ENCODE measurements at regions not wholly inside any gene's neighbourhood (a gene's known extent, or its start where the extent isn't known, plus 50 kb on each side); places are given as distances from the start of the nearest gene placed in this dataset.

DNA sequence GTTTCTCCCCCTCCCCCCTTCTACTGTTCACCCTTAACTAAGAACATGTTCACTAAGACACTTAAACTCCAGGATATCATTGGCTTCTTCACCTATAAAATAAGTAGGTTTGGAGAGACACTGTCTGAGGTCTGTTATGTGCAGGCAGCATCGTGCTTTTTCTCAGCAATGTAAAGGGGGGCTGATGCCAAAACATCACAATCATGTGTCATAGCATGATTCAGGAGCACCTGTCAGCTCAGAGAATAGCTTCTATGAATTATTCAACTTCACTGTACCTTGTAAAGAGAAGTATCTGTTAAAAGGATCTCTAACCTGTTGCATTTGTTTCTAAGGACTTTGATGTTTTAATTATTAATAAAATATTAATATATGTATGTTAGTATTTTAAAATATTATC, 211.4 kb upstream of the EPHA3 start:
- H3K4me1 ChIP-seq (ENCODE audit: control insufficient read depth, insufficient read depth, low read length): no peaks in the 10 kb centered on the region
- H3K4me3 ChIP-seq (ENCODE audit: low read depth, low read length): no peak overlapping the region
- no peaks in the 10 kb centered on the region for H3K9me3 ChIP-seq (ENCODE audit: control insufficient read depth, insufficient read depth, low read depth, low read length)
- H3K36me3 ChIP-seq (ENCODE audit: control insufficient read depth in 2 of 2, insufficient read depth in 1 of 2, low read length in 2 of 2): no peaks in the 10 kb centered on the region
- TF ChIP-seq, protein P1, sequence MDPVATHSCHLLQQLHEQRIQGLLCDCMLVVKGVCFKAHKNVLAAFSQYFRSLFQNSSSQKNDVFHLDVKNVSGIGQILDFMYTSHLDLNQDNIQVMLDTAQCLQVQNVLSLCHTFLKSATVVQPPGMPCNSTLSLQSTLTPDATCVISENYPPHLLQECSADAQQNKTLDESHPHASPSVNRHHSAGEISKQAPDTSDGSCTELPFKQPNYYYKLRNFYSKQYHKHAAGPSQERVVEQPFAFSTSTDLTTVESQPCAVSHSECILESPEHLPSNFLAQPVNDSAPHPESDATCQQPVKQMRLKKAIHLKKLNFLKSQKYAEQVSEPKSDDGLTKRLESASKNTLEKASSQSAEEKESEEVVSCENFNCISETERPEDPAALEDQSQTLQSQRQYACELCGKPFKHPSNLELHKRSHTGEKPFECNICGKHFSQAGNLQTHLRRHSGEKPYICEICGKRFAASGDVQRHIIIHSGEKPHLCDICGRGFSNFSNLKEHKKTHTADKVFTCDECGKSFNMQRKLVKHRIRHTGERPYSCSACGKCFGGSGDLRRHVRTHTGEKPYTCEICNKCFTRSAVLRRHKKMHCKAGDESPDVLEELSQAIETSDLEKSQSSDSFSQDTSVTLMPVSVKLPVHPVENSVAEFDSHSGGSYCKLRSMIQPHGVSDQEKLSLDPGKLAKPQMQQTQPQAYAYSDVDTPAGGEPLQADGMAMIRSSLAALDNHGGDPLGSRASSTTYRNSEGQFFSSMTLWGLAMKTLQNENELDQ (tag by site-specific recombination; IDR thresholded peaks at IDR 0.05; ENCODE audit: low read depth): no peak
- TF ChIP-seq, protein P2, sequence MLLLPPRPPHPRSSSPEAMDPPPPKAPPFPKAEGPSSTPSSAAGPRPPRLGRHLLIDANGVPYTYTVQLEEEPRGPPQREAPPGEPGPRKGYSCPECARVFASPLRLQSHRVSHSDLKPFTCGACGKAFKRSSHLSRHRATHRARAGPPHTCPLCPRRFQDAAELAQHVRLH (tag by site-specific recombination; IDR thresholded peaks at IDR 0.05): no peak
- TF ChIP-seq, protein P3, sequence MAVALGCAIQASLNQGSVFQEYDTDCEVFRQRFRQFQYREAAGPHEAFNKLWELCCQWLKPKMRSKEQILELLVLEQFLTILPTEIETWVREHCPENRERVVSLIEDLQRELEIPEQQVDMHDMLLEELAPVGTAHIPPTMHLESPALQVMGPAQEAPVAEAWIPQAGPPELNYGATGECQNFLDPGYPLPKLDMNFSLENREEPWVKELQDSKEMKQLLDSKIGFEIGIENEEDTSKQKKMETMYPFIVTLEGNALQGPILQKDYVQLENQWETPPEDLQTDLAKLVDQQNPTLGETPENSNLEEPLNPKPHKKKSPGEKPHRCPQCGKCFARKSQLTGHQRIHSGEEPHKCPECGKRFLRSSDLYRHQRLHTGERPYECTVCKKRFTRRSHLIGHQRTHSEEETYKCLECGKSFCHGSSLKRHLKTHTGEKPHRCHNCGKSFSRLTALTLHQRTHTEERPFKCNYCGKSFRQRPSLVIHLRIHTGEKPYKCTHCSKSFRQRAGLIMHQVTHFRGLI (tag by site-specific recombination; IDR thresholded peaks at IDR 0.05): no peak
- TF ChIP-seq, protein P4, sequence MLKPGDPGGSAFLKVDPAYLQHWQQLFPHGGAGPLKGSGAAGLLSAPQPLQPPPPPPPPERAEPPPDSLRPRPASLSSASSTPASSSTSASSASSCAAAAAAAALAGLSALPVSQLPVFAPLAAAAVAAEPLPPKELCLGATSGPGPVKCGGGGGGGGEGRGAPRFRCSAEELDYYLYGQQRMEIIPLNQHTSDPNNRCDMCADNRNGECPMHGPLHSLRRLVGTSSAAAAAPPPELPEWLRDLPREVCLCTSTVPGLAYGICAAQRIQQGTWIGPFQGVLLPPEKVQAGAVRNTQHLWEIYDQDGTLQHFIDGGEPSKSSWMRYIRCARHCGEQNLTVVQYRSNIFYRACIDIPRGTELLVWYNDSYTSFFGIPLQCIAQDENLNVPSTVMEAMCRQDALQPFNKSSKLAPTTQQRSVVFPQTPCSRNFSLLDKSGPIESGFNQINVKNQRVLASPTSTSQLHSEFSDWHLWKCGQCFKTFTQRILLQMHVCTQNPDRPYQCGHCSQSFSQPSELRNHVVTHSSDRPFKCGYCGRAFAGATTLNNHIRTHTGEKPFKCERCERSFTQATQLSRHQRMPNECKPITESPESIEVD (tag by site-specific recombination; IDR thresholded peaks at IDR 0.05): no peak
- no peak for TF ChIP-seq SALL2 (tag by site-specific recombination; IDR thresholded peaks at IDR 0.05; ENCODE audit: borderline replicate concordance)
- no peak for TF ChIP-seq ZNF76 (tag by site-specific recombination; IDR thresholded peaks at IDR 0.05; ENCODE audit: borderline replicate concordance, low read depth)
- TF ChIP-seq ZNF324 (tag by site-specific recombination; IDR thresholded peaks at IDR 0.05): no peak
- no peak for TF ChIP-seq KLF10 (tag by site-specific recombination; IDR thresholded peaks at IDR 0.05)
- TF ChIP-seq ZIC2 (tag by site-specific recombination; IDR thresholded peaks at IDR 0.05): no peak
- no peak for TF ChIP-seq KLF7 (tag by site-specific recombination; IDR thresholded peaks at IDR 0.05; ENCODE audit: borderline replicate concordance)
- TF ChIP-seq YY2 (tag by site-specific recombination; IDR thresholded peaks at IDR 0.05): no peak
- TF ChIP-seq BCL11A (tag by site-specific recombination; IDR thresholded peaks at IDR 0.05; ENCODE audit: low read depth): no peak
- TF ChIP-seq SETDB1 (IDR thresholded peaks at IDR 0.05; ENCODE audit: insufficient read length, low read length): no peak
- TF ChIP-seq, protein P5, sequence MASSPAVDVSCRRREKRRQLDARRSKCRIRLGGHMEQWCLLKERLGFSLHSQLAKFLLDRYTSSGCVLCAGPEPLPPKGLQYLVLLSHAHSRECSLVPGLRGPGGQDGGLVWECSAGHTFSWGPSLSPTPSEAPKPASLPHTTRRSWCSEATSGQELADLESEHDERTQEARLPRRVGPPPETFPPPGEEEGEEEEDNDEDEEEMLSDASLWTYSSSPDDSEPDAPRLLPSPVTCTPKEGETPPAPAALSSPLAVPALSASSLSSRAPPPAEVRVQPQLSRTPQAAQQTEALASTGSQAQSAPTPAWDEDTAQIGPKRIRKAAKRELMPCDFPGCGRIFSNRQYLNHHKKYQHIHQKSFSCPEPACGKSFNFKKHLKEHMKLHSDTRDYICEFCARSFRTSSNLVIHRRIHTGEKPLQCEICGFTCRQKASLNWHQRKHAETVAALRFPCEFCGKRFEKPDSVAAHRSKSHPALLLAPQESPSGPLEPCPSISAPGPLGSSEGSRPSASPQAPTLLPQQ (tag by site-specific recombination; IDR thresholded peaks at IDR 0.05): no peak
- no peak for TF ChIP-seq ZEB2 (tag by site-specific recombination; IDR thresholded peaks at IDR 0.05)
- CTCF ChIA-PET: no interaction called here
- no peak overlapping the region for H3K27ac ChIP-seq (ENCODE audit: extremely low read depth, low read depth, low read length)
- POLR2A ChIA-PET: no interaction called here

DNA sequence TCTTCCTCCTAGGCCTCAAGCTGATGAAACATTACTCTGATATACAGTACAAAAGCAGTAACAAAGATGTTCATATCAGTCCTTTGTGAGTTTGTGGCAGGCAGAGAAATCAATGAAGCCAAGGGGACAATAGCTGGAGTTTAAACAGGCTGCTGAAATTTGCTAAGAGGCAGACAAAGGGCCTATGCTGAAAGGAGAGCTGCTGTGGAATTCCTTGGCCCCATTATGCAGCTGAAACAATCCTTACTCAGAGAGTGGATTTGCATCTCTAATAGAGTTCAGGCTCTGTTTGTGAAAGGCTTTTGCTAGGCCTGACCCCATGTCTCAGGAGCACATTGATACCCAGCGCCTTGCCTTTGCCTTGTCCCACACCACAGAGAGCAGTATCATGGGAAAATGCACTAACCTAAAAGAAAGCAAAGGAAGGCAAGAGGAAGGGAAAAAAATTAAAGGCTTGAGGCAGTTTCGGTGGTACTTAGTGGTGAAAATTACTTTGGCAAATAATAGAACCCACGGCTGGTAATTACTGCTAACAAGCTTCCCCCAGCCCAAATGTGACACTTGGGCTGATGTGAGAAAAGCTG, 195.0 kb upstream of the EPHA3 start:
- H3K9me3 ChIP-seq (ENCODE audit: control insufficient read depth, insufficient read depth, low read depth, low read length): no peaks in the 10 kb centered on the region
- no peaks in the 10 kb centered on the region for H3K4me1 ChIP-seq (ENCODE audit: control insufficient read depth, insufficient read depth, low read length)
- H3K36me3 ChIP-seq (ENCODE audit: control insufficient read depth in 2 of 2, insufficient read depth in 1 of 2, low read length in 2 of 2): no peaks in the 10 kb centered on the region
- no peak overlapping the region for H3K4me3 ChIP-seq (ENCODE audit: low read depth, low read length)
- ChIA-PET CTCF (no interaction called here), POLR2A (no interaction called here)
- no peak overlapping the region for H3K27ac ChIP-seq (ENCODE audit: extremely low read depth, low read depth, low read length)
- no peak for TF ChIP-seq ZNF16 (tag by site-specific recombination; IDR thresholded peaks at IDR 0.05; ENCODE audit: low read depth)
- no peak for TF ChIP-seq ZNF548 (tag by site-specific recombination; IDR thresholded peaks at IDR 0.05)
- TF ChIP-seq YY2 (tag by site-specific recombination; IDR thresholded peaks at IDR 0.05): no peak

All from HEK293 (cell line).